DND-41 (cell line): ENCODE measurements at regions not wholly inside any gene's neighbourhood (a gene's known extent, or its start where the extent isn't known, plus 50 kb on each side); places are given as distances from the start of the nearest gene placed in this dataset.

Experiments
- ATAC-seq: fragments of 200-7000 bp; cut with Tn5 transposase; 3 replicates; pipeline ENCODE4 v1.9.1; 2021; ENCODE audit warnings: low read depth; ENCODE audit not compliant: insufficient read depth
- DNase-seq: peaks from one replicate; pipeline ENCODE4 v3.0.0-alpha.2; 2020
- H2AFZ ChIP-seq: 2 replicates; pipeline ENCODE4 v1.6.0; 2012; ENCODE audit warnings: low read depth, low read length
- H3K27ac ChIP-seq: 2 replicates; pipeline ENCODE4 v1.5.1; 2012; ENCODE audit warnings: low read length, inconsistent platforms
- H3K27me3 ChIP-seq: fragments of 200-600 bp; sonication (generic); 2 replicates; pipeline ENCODE4 v1.6.0; 2012; ENCODE audit warnings: low read length, mild to moderate bottlenecking, inconsistent platforms; ENCODE audit not compliant: insufficient read depth, poor library complexity
- H3K36me3 ChIP-seq: 2 replicates; pipeline ENCODE4 v1.5.1; 2012; ENCODE audit warnings: low read length, inconsistent platforms; ENCODE audit not compliant: insufficient read depth
- H3K4me1 ChIP-seq: 2 replicates; pipeline ENCODE4 v1.5.1; 2012; ENCODE audit warnings: mild to moderate bottlenecking, low read length; ENCODE audit not compliant: insufficient read depth
- H3K4me2 ChIP-seq: 2 replicates; pipeline ENCODE4 v1.6.0; 2012; ENCODE audit warnings: mild to moderate bottlenecking, moderate library complexity, low read length, inconsistent platforms; ENCODE audit not compliant: insufficient read depth
- H3K4me3 ChIP-seq, 2 experiments: fragments of 200-600 bp in 1 of 2; shearing (Covaris generic) in 1 of 2; 2 replicates each; pipeline ENCODE4 v1.5.1; 2012 to 2016; ENCODE audit warnings: inconsistent platforms in 2 of 2, low read length in 2 of 2, mild to moderate bottlenecking in 2 of 2, low read depth in 1 of 2, moderate library complexity in 1 of 2
- H3K79me2 ChIP-seq: 2 replicates; pipeline ENCODE4 v1.6.0; 2012; ENCODE audit warnings: low read length, inconsistent platforms; ENCODE audit not compliant: insufficient read depth
- H3K9ac ChIP-seq: 2 replicates; pipeline ENCODE4 v1.6.0; 2012; ENCODE audit warnings: low read depth, mild to moderate bottlenecking, inconsistent platforms, low read length, moderate library complexity
- H3K9me3 ChIP-seq: 2 replicates; pipeline ENCODE4 v1.5.1; 2012; ENCODE audit warnings: low read length, moderate library complexity, mild to moderate bottlenecking, inconsistent platforms; ENCODE audit not compliant: insufficient read depth, severe bottlenecking
- H4K20me1 ChIP-seq: 2 replicates; pipeline ENCODE4 v1.6.0; 2012; ENCODE audit warnings: low read length; ENCODE audit not compliant: insufficient read depth
- CTCF ChIP-seq: IDR thresholded peaks from 2 replicates; pipeline ENCODE4 v1.5.1; 2012; ENCODE audit warnings: borderline replicate concordance, low read length, moderate library complexity, mild to moderate bottlenecking; ENCODE audit not compliant: poor library complexity, severe bottlenecking; ENCODE audit errors: extremely low read depth
- EZH2 ChIP-seq: IDR thresholded peaks from 3 replicates; pipeline ENCODE4 v1.6.1; 2012; ENCODE audit warnings: borderline replicate concordance, low read depth, mild to moderate bottlenecking, moderate library complexity, low read length, inconsistent platforms; ENCODE audit not compliant: severe bottlenecking

DNA sequence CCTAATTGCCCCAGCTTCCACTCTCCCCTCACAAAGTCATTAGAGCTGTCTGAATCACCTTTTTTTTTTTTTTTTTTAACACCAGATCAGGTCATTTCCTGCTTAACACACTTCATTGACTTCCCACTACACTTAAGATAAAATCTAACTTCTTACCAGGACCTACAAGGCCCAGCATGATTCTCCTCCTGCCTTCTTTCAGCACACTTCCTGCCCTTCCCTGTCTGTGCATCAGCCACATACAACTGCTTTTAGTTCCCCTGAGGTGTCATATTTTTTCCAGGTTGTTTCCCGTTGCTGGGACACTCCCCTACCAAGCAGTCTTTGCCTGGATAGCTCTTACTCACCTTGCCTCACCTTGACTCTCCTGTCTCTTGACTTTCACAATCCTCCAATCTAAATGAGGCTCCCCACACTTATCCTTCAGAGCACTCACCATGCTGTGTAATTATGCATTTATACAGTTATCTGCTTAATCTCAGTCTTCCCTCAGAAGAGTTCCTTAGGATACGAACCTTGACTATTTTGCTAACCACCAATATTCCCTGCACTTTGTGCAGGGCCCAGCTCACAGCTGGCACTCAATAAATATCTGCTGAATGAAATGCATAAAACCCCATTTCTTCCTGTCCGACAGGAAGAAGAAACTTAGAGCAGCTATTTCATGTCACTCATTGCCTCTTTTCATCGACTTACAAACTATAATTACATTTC, 96.6 kb upstream of the AKIP1 start:
- no peak overlapping the region for H3K9ac ChIP-seq
- no peaks in the 10 kb centered on the region for H3K36me3 ChIP-seq
- no peak overlapping the region for H3K4me3 ChIP-seq
- DNase-seq (peak; percentile 32), ATAC-seq (peak; percentile 66)
- no peaks in the 10 kb centered on the region for H3K27me3 ChIP-seq
- TF ChIP-seq EZH2 (no peak), CTCF (no peak)
- peak overlapping the region; percentile 17; the same call in 1 of the 2 replicates for H3K27ac ChIP-seq
- no peak overlapping the region for H2AFZ ChIP-seq
- no peak overlapping the region for H3K4me2 ChIP-seq
- H3K4me1 ChIP-seq, result peaks cover 20% of the 10 kb centered on the region
- no peaks in the 10 kb centered on the region for H4K20me1 ChIP-seq
- no peaks in the 10 kb centered on the region for H3K79me2 ChIP-seq
- no peaks in the 10 kb centered on the region for H3K9me3 ChIP-seq

GRCh38 chr11:8814923-8815240, 96.1 kb upstream of the AKIP1 start:
- Histone ChIP-seq H3K27me3 (no peaks in the 10 kb centered on the region), H3K27ac (no peak overlapping the region), H3K4me3 (no peak overlapping the region), H3K4me2 (no peak overlapping the region), H3K36me3 (no peaks in the 10 kb centered on the region), H4K20me1 (no peaks in the 10 kb centered on the region), H3K4me1 (peaks cover 20% of the 10 kb centered on the region), H3K9me3 (no peaks in the 10 kb centered on the region), H3K79me2 (no peaks in the 10 kb centered on the region), H2AFZ (no peak overlapping the region), H3K9ac (no peak overlapping the region)
- DNase-seq (no peak), ATAC-seq (no peak)
- TF ChIP-seq EZH2 (no peak), CTCF (no peak)

GRCh38 chr11:8818421-8818820, 92.6 kb upstream of the AKIP1 start:
- ATAC-seq (no peak), DNase-seq (no peak)
- no peak overlapping the region for H3K4me2 ChIP-seq
- H2AFZ ChIP-seq, result no peak overlapping the region
- no peaks in the 10 kb centered on the region for H4K20me1 ChIP-seq
- no peaks in the 10 kb centered on the region for H3K27me3 ChIP-seq
- H3K9me3 ChIP-seq, result no peaks in the 10 kb centered on the region
- H3K27ac ChIP-seq, result no peak overlapping the region
- H3K79me2 ChIP-seq, result no peaks in the 10 kb centered on the region
- H3K4me3 ChIP-seq, result no peak overlapping the region
- H3K9ac ChIP-seq, result no peak overlapping the region
- peaks cover 15% of the 10 kb centered on the region for H3K4me1 ChIP-seq
- no peaks in the 10 kb centered on the region for H3K36me3 ChIP-seq
- TF ChIP-seq CTCF, result no peak
- TF ChIP-seq EZH2, result no peak
